HFF-Myc (cell line): ENCODE measurements at regions not wholly inside any gene's neighbourhood (a gene's known extent, or its start where the extent isn't known, plus 50 kb on each side); places are given as distances from the start of the nearest gene placed in this dataset.

ENCODE experiments used
- DNase-seq: peaks from one replicate; pipeline ENCODE4 v3.0.0-alpha.2; 2011; ENCODE audit warnings: low read depth; ENCODE audit errors: extremely low read depth
- H3K4me3 ChIP-seq: replicated peaks from 2 replicates; pipeline ENCODE4 v1.5.1; 2011; ENCODE audit warnings: low read depth, mild to moderate bottlenecking, control low read depth, low read length
- TF ChIP-seq, protein P1 (sequence below): IDR thresholded peaks from 2 replicates; pipeline ENCODE4 v1.5.1; 2012; ENCODE audit warnings: mild to moderate bottlenecking, low read depth, low read length, control low read depth; ENCODE audit errors: missing control alignments

DNA sequence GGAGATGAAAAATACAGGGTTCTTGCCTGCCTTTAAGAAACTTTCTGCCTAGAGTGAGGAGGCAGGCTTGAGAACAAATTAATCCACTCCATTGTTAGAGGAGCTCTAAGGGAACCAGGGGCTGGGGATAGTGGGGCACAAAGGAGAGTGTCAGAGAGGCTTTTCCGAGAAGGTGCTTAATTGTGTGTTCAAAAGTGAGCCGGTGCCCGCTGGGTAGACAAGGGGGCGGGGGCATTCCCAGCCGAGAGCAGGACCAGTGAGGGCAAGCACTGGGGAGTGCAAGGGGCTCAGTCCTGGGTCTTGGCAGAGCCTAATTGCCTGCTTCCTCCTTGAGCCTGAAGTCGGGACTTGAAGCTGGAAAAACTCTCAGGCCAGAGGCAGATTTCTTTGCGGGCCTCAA lies 377.4 kb downstream of the ETNK1 start:
- DNase-seq: no peak
- TF ChIP-seq, protein P1, sequence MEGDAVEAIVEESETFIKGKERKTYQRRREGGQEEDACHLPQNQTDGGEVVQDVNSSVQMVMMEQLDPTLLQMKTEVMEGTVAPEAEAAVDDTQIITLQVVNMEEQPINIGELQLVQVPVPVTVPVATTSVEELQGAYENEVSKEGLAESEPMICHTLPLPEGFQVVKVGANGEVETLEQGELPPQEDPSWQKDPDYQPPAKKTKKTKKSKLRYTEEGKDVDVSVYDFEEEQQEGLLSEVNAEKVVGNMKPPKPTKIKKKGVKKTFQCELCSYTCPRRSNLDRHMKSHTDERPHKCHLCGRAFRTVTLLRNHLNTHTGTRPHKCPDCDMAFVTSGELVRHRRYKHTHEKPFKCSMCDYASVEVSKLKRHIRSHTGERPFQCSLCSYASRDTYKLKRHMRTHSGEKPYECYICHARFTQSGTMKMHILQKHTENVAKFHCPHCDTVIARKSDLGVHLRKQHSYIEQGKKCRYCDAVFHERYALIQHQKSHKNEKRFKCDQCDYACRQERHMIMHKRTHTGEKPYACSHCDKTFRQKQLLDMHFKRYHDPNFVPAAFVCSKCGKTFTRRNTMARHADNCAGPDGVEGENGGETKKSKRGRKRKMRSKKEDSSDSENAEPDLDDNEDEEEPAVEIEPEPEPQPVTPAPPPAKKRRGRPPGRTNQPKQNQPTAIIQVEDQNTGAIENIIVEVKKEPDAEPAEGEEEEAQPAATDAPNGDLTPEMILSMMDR: no peak
- H3K4me3 ChIP-seq: no peak overlapping the region

DNA sequence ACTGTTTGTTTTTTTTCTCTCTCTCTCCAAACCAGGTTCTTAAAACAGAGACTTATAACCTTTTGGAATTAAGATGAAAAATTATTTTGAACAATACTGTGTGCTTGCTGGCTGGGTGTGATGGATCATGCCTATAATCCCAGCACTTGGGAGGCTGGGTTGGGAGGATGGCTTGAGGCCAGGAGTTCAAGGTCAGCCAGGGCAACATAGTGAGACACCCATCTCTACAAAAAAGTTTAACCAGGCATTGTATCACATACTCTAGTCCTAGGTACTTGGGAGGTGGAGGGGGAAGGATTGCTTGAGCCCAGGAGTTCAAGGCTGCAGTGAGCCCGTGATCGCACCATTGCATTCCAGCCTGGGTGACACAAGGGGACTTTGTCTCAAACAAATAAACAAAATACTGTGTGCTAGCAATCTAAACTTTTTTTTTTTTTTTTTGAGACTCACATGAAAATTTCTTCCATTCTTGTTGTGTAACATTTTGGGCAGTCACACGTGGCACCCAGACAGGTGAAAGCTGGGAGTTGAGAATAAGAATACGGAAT lies 379.6 kb downstream of the ETNK1 start:
- no peak for DNase-seq
- TF ChIP-seq, protein P1: no peak
- no peak overlapping the region for H3K4me3 ChIP-seq

DNA sequence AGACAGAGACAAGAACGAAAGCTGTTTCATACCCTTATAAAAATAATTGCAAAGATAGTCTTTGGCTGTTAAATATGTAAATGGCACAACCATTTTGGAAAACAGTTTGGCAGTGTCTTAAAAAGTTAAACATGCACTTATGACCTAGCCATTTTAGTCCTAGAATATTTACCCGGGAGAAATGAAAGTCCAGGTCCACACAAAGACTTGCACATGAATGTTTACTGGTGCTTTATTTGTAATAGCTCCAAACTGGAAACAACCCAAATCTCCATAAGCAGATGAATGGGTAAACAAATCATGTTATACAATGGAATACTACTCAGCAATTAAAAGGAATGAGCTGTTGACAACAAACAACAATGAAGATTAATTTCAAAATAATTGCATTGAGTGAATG lies 380.4 kb downstream of the ETNK1 start:
- H3K4me3 ChIP-seq: no peak overlapping the region
- DNase-seq: no peak
- TF ChIP-seq, protein P1: no peak

DNA sequence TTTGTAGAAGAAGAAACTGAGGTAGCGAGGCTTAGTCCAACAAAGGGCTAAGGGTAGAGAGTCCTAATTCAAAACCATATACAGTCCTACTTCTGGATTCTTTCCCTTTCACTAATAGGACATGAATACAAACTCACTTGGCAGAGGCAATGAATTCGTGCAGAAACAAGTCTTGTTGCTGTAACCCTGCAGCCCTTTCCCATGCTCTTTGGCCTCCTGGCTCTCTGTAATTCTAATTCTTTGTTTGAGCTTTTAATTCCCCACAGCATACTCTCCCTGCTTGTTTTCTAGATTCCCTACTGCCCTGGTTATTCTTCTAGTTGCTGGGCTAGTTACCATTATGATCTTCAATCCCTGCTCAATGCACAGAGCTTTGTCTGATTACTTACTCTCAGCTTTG lies 381.4 kb downstream of the ETNK1 start:
- no peak overlapping the region for H3K4me3 ChIP-seq
- no peak for DNase-seq
- TF ChIP-seq, protein P1: no peak

DNA sequence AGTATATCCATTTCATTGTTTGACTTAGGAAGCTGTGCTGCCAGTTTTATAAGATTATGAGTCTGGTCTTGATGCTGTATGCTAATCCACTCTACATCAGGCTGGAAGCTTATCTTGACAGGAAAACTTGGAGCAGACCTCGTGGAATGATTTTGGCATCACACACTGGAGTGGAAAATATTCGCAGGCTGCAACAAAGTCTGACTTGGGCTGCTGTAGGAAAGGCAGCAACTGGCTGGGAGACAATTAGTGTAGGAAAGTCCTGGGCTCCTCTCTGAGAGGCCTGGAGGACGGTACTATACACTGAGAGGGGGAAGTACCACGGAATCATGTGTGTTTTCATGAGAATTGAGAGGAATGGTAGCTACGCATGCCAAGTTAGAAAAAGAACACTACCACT lies 383.7 kb downstream of the ETNK1 start:
- H3K4me3 ChIP-seq: no peak overlapping the region
- no peak for DNase-seq
- TF ChIP-seq, protein P1: no peak

DNA sequence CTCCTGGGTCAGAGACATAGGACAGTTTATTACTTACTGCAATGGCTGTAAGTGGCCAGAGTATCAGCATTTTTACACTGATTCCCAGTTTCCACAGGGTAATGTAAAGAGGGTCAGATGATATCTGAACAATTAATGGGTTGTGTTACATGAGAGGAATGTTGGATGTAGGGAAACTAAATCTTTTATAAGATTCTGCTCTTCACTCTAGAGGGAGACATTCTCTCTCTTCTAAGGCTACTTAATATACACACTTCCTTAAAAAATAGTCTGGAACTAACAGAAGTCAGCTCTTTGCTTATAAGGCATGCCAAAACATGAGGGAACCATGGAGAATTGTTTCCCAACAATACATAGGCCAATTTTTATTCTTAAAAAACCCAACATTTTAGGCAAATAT lies 389.8 kb downstream of the ETNK1 start:
- DNase-seq: no peak
- TF ChIP-seq, protein P1: no peak
- H3K4me3 ChIP-seq: no peak overlapping the region

DNA sequence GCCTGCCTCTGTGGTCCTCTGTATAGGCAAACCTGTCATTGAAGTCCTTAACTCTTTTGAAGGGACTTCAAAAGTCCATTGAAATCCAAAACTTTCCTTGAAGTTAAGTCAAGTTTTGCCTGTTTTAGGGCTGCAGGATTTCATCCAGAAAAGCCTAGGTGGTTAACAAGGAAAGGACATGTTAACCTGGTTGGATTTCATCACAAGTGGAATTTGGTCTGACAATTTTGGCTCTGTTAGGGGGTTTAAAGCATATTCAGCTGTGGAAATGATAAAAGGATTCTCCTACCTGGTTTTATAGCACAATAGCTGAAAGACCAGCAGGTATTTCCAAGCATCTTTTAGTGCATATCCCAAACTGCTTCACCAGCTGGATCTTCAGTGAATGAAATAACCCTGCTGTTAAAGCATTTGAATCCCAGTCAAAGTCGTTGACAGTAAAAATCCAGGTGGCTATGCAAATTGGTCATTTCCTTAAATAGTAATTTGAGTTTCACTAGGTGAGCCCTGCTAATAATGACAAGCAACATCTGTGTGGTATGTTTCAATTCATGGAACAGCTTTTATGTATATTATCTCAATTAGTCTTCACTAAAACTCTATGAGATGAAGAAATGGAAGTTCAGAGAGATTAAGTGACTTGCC lies 400.5 kb downstream of the ETNK1 start:
- DNase-seq: no peak
- H3K4me3 ChIP-seq: no peak overlapping the region
- TF ChIP-seq, protein P1: no peak
